GM18951 (cell line): ENCODE measurements at regions not wholly inside any gene's neighbourhood (a gene's known extent, or its start where the extent isn't known, plus 50 kb on each side); places are given as distances from the start of the nearest gene placed in this dataset.

Source experiments
- POLR2A ChIP-seq: IDR thresholded peaks from 4 replicates; pipeline ENCODE4 v1.6.1; 2011; ENCODE audit warnings: mild to moderate bottlenecking; ENCODE audit not compliant: insufficient read length, insufficient read depth; ENCODE audit errors: extremely low read depth
- in situ Hi-C: fragments of 300-500 bp; cut with MboI; formaldehyde crosslinking; loops from one replicate; pipeline ENCODE4 v1.12.0; 2022; ENCODE audit warnings: low sequenced_read_pairs, mixed read lengths, inconsistent platforms; ENCODE audit not compliant: unreplicated experiment

DNA sequence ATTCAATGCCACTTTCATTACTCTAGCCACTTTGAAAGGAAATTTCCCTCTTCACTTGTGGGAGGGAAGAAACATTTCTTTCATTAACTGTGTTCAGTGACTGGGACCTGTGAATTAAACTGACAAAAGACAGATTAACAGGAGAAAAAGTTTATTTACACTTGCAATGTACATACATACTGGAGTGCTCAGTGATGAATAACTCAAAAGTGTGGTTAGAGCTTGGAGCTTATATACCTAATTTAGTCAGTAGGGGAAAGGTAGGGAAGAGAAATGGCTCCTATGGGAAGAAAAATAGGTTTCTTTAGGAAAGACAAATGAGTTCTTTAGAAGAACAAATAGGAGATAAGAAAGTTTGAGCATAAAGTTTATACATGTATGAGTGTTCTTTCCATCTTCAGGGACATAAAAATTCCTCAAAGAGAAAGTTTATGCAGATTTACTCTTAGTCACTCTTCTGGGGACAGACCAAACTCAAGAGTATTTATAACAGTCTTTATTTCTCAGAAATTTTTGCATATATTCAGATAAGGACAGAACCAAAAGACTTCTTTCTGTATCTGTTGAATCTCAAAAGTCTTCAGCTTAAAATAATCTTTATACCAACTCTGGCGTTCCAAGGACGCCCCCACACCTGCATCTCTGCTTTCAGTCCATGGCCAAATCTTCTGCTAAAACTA, 120.0 kb upstream of the RAI14 start:
- in situ Hi-C loops: no loop called here

GRCh38 chr5:34536699-34537098, 119.4 kb upstream of the RAI14 start:
- in situ Hi-C loops: no loop called here
- TF ChIP-seq POLR2A: no peak

More for the DNA sequence above, 120.0 kb upstream of the RAI14 start:
- TF ChIP-seq POLR2A: no peak

DNA sequence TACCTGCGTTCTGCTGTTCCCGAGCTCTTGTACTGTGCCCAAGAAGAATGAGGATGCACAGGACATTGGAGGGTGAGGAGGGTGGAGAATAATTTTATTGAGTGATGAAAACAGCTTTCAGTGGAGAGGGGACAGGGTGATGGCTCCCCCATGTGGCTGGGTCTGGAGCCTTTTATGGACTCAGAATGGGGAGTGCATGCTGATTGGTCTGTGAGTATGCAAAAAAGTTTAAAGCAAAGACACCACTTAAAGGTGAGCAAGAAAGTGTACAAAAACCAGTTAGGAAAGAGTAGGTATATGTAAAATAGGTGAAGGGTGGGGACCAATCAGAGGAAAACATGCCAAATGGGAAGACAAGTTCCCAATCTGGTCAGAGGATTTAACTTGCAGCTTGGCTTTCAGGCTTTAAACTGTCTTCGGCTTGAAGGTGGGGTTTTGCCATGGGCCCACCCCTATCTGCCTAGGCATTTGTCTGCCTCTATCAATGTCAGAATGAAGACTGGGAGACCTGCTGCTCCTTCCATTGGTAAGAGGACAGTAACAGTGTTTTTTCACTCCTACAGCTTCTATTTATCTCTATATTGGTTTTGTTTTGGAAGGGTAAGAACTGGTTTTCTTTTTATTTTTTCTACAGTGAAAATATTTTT, 118.0 kb upstream of the RAI14 start:
- no peak for TF ChIP-seq POLR2A
- in situ Hi-C loops: no loop called here

GRCh38 chr5:34539183-34539582, 116.9 kb upstream of the RAI14 start:
- no peak for TF ChIP-seq POLR2A
- in situ Hi-C loops: no loop called here

GRCh38 chr5:34541067-34541466, 115.1 kb upstream of the RAI14 start:
- TF ChIP-seq POLR2A: no peak
- in situ Hi-C loops: no loop called here

DNA sequence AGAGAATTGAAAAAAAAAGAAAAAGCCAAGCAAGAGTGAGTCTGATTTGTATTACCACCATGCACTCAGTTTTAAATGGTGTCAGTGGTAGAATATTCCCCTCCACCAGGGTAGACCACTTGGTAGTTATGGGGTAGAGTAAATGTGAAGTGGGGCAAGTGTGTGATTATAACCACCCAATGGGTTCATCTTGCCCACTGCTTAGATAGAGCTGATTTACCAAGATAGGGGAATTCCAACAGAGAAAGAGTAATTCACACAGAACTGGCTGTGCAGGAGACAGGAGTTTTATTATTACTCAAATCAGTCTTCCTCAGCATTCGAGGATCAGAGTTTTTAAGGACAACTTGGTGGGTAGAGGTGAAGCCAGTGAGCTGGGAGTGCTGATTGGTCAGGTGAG, 113.3 kb upstream of the RAI14 start:
- in situ Hi-C loops: no loop called here
- TF ChIP-seq POLR2A: no peak

GRCh38 chr5:34543687-34544086, 112.4 kb upstream of the RAI14 start:
- in situ Hi-C loops: no loop called here
- TF ChIP-seq POLR2A: no peak

- TF ChIP-seq POLR2A: no peak
Observed at GRCh38 chr5:34544403-34544802, 111.7 kb upstream of the RAI14 start.

GRCh38 chr5:34545164-34545563, 111.0 kb upstream of the RAI14 start:
- no peak for TF ChIP-seq POLR2A
- in situ Hi-C loops: no loop called here

More at GRCh38 chr5:34544403-34544802, 111.7 kb upstream of the RAI14 start:
- in situ Hi-C loops: no loop called here

DNA sequence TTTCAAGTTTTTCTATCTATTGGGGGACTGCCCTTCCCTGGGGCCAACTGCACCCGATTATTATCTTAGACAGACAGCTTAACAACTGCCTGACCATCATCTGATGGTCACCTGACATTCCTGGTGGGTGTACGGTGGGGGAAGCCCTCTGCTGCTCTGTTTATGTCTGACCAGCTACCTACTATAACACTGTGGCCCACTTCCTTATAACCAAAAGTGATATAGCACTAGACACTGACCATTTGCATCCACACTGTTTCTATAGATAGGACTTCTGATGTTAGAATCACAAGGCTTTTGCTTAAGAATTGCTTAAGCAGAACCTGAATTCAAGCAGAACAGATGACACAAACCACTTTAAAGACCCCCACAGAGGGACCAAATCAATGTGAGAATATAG, 110.5 kb upstream of the RAI14 start:
- TF ChIP-seq POLR2A: no peak
- in situ Hi-C loops: no loop called here

- TF ChIP-seq POLR2A: no peak
- in situ Hi-C loops: no loop called here
Observed at GRCh38 chr5:34547300-34548085, 108.6 kb upstream of the RAI14 start.

GRCh38 chr5:34548086-34548403, 108.1 kb upstream of the RAI14 start:
- TF ChIP-seq POLR2A: no peak
- in situ Hi-C loops: no loop called here

GRCh38 chr5:34550247-34550646, 105.9 kb upstream of the RAI14 start:
- no peak for TF ChIP-seq POLR2A
- in situ Hi-C loops: no loop called here

GRCh38 chr5:34550964-34551363, 105.2 kb upstream of the RAI14 start:
- in situ Hi-C loops: no loop called here
- no peak for TF ChIP-seq POLR2A
